Gastroesophageal sphincter (tissue), 4 donors: ENCODE measurements at regions not wholly inside any gene's neighbourhood (a gene's known extent, or its start where the extent isn't known, plus 50 kb on each side); places are given as distances from the start of the nearest gene placed in this dataset.

Experiments used
- ATAC-seq: fragments of 150-250 bp; one replicate; pipeline ENCODE4 v1.9.1; 2016; ENCODE audit warnings: mild to moderate bottlenecking, moderate library complexity
- H3K27ac ChIP-seq, 4 donors: fragments of 200-600 bp; sonication (generic) in 3 of 4; 1 replicate in 3 of 4; 2 replicates in 1 of 4; pipeline ENCODE4 v1.5.1; 2016 to 2019
- H3K27me3 ChIP-seq: fragments of 200-600 bp; sonication (generic); one replicate; pipeline ENCODE4 v1.5.1; 2019
- H3K36me3 ChIP-seq, 2 donors: fragments of 200-600 bp; sonication (generic); one replicate each; pipeline ENCODE4 v1.5.1; 2019; ENCODE audit warnings: control low read depth in 1 of 2
- H3K4me1 ChIP-seq, 3 donors: fragments of 200-600 bp; sonication (generic); 1 replicate in 2 of 3; 2 replicates in 1 of 3; pipeline ENCODE4 v1.5.1; 2016 to 2019; ENCODE audit warnings: control low read depth in 2 of 3
- H3K4me3 ChIP-seq, 2 donors: fragments of 200-600 bp; sonication (generic); one replicate each; pipeline ENCODE4 v1.5.1; 2019; ENCODE audit warnings: mild to moderate bottlenecking in 1 of 2, moderate library complexity in 1 of 2
- H3K9me3 ChIP-seq, 3 donors: fragments of 200-600 bp; sonication (generic); one replicate each; pipeline ENCODE4 v1.5.1; 2017 to 2019; ENCODE audit warnings: control low read depth in 2 of 3
- EP300 ChIP-seq: sonication (generic); formaldehyde crosslinking; IDR thresholded peaks from one replicate; pipeline ENCODE4 v1.6.1; 2017; ENCODE audit warnings: antibody characterized with exemption, mild to moderate bottlenecking
- POLR2A ChIP-seq, 2 donors: fragments of 450-650 bp; IDR thresholded peaks; one replicate each; pipeline ENCODE4 v1.6.1; 2017; ENCODE audit warnings: antibody characterized with exemption in 2 of 2, mild to moderate bottlenecking in 2 of 2, moderate library complexity in 1 of 2
- POLR2AphosphoS5 ChIP-seq: sonication (generic); formaldehyde crosslinking; IDR thresholded peaks from one replicate; pipeline ENCODE4 v1.6.1; 2017; ENCODE audit warnings: antibody characterized with exemption
- WGBS, 2 donors: methylation state at CpG; one replicate each; pipeline ENCODE4 v1.1.5; 2018; ENCODE audit warnings: low coverage in 1 of 2; 5-methylcytosine and 5-hydroxymethylcytosine counted together
- TF ChIP-seq, protein P1 (sequence below), 4 experiments: fragments of 200-600 bp in 2 of 4; fragments of 450-650 bp in 2 of 4; sonication (generic) in 1 of 4; IDR thresholded peaks; one replicate each; pipeline ENCODE4 v1.5.1; 2017 to 2019; ENCODE audit warnings: antibody characterized with exemption in 4 of 4, mild to moderate bottlenecking in 2 of 4, moderate library complexity in 2 of 4

DNA sequence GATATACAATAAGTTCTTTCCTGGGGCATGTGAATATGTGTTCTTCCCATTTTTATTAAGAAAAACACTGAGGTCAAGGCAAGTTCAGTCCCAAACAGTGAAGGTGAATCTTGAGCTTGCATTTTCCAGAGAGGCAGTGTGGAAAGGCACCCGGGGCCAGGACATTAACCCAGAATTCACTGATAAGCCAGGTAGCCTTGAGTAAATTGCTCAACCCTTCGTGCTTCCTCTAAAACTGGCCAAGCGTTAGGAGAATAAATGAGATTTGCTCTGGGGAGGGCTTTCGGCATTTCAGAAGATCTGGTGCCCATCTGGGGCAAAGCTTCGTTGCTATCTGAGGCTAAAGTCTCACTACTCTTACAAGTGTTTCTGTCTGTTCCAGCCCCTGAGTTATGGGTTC, 57.1 kb upstream of the KAZN start:
- no peaks in the 10 kb centered on the region for H3K4me1 ChIP-seq
- TF ChIP-seq POLR2A (IDR thresholded peaks at IDR 0.05) (no peak), EP300 (no peak), POLR2AphosphoS5 (no peak)
- TF ChIP-seq, protein P1, sequence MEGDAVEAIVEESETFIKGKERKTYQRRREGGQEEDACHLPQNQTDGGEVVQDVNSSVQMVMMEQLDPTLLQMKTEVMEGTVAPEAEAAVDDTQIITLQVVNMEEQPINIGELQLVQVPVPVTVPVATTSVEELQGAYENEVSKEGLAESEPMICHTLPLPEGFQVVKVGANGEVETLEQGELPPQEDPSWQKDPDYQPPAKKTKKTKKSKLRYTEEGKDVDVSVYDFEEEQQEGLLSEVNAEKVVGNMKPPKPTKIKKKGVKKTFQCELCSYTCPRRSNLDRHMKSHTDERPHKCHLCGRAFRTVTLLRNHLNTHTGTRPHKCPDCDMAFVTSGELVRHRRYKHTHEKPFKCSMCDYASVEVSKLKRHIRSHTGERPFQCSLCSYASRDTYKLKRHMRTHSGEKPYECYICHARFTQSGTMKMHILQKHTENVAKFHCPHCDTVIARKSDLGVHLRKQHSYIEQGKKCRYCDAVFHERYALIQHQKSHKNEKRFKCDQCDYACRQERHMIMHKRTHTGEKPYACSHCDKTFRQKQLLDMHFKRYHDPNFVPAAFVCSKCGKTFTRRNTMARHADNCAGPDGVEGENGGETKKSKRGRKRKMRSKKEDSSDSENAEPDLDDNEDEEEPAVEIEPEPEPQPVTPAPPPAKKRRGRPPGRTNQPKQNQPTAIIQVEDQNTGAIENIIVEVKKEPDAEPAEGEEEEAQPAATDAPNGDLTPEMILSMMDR (IDR thresholded peaks at IDR 0.05): no peak
- peaks cover 3% of the 10 kb centered on the region for H3K27me3 ChIP-seq
- H3K9me3 ChIP-seq: no peaks in the 10 kb centered on the region
- 86 to 92% methylated on average over 5 of the region's 5 CpGs for WGBS, 2 donors
- no peak overlapping the region for H3K27ac ChIP-seq
- H3K36me3 ChIP-seq: no peaks in the 10 kb centered on the region
- no peak overlapping the region for H3K4me3 ChIP-seq
- ATAC-seq: no peak

DNA sequence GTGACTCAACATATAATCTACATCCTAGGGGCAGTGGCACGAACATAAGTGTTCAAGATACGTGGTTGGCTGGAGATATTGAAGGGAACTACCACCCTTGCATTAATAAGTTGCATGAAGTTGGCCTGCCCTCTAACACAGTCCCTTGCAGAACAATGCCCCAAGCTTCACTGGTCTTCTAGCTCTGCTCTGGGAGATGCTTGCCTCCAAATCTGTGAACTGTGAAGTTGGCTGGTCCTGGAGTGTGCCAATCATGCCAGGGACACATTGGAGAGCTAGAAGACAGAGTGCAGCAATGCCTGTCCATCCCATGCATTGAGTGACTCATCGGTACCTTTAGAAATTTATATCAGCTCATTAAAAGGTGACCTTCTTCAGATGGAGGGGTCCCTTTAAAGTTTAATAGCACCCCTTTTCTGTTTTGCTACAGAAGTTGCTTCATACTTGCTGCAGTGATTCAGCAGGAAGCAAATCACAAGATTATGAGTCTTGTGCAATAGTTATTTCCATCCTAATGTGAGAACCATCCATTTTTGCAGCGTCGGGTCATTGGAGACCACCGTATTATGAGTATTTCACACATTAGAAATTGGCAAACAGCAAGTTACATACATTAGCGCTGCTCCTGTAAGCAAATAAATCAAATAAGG, 55.2 kb upstream of the KAZN start:
- no peak for TF ChIP-seq EP300
- TF ChIP-seq, protein P1 (IDR thresholded peaks at IDR 0.05): no peak
- TF ChIP-seq POLR2A (IDR thresholded peaks at IDR 0.05): no peak
- no peak for TF ChIP-seq POLR2AphosphoS5
- Histone ChIP-seq H3K36me3 (no peaks in the 10 kb centered on the region), H3K9me3 (no peaks in the 10 kb centered on the region), H3K27ac (no peak overlapping the region), H3K27me3 (peaks cover 3% of the 10 kb centered on the region), H3K4me1 (no peaks in the 10 kb centered on the region), H3K4me3 (no peak overlapping the region)
- WGBS, 2 donors: 83 to 85% methylated on average over 7 of the region's 7 CpGs
- no peak for ATAC-seq

DNA sequence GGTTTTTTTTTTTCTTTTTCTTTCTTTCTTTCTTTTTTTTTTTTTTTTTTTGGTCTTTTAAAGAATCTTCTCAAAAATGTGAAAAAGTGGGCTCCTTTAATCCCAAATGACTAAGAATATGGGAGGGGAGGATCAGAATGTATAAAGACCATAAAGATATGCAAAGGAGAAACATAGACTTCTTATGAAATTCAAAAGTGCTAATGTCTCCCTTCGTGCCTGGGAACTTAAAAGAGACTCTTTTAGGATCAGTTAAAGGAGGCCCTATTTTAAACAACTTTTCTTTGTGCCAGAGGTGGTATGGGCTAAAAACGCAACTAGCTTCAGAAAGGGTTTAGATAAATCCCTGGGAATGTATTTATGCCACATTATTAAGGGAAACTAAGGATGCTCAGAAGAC, 54.2 kb upstream of the KAZN start:
- WGBS, 2 donors: 73 to 94% methylated on average over 2 of the region's 2 CpGs
- Histone ChIP-seq H3K4me1 (no peaks in the 10 kb centered on the region), H3K9me3 (no peaks in the 10 kb centered on the region), H3K27me3 (peaks cover 3% of the 10 kb centered on the region), H3K27ac (no peak overlapping the region), H3K36me3 (no peaks in the 10 kb centered on the region), H3K4me3 (no peak overlapping the region)
- no peak for ATAC-seq
- TF ChIP-seq, protein P1 (IDR thresholded peaks at IDR 0.05): no peak
- TF ChIP-seq POLR2AphosphoS5 (no peak), EP300 (no peak), POLR2A (IDR thresholded peaks at IDR 0.05) (no peak)

DNA sequence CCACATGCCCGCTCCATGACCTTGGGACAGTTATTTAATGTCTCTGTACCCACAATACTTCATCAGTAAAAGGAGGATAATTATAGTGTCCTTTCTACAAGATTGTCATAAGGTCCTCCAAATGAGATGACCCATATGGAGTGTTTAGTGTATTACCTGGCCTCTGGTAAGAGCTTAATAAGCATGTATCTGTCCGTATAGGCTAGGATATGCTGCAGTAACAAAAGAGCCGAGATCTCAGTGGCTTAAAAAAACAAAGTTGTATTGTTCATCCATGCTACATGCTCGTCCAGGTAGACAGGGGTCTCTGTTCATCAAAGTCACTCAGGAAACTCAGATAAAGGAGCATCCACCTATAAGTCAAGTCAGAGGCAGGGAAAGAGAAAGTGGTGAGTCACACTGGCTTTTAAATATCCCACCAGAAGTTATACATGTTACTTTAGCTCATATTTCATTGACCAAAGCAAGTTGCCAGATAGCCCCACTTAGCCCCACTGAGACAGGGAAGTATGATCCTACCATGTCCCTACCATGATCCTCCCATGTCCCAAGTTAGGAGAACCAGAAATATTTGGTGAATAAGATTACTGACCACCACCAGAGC, 53.0 kb upstream of the KAZN start:
- no peak for ATAC-seq
- Histone ChIP-seq H3K27ac (no peak overlapping the region), H3K9me3 (no peaks in the 10 kb centered on the region), H3K27me3 (peaks cover 3% of the 10 kb centered on the region), H3K4me1 (no peaks in the 10 kb centered on the region), H3K4me3 (no peak overlapping the region), H3K36me3 (no peaks in the 10 kb centered on the region)
- TF ChIP-seq POLR2AphosphoS5: no peak
- TF ChIP-seq, protein P1 (IDR thresholded peaks at IDR 0.05): no peak
- TF ChIP-seq POLR2A (IDR thresholded peaks at IDR 0.05): no peak
- no peak for TF ChIP-seq EP300
- 83 to 95% methylated on average over 3 to 4 of the region's 4 CpGs for WGBS, 2 donors

DNA sequence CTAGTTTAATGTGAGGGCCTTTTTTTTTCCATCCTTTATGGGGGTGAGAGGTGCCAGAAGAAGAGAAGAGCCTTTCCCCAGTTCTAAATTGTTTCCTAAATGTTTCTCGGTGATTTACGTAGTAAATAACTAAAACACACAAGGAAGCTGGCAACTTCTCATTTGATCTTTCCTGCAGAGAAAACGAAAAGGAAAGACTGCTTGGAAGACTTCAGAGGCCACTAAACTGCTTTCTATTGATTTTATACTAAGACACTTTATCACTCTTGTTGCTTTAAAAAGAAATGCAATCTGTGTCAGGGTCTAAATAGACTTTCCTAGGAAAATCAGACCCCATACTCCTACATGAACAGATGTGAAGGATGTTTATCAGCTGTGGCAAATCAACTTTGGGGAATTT, 52.1 kb upstream of the KAZN start:
- no peaks in the 10 kb centered on the region for H3K9me3 ChIP-seq
- TF ChIP-seq POLR2AphosphoS5 (no peak), EP300 (no peak), POLR2A (IDR thresholded peaks at IDR 0.05) (no peak)
- TF ChIP-seq, protein P1 (IDR thresholded peaks at IDR 0.05): no peak
- 75 to 96% methylated on average over 3 of the region's 3 CpGs for WGBS, 2 donors
- ATAC-seq: no peak
- peaks cover 3% of the 10 kb centered on the region for H3K27me3 ChIP-seq
- no peaks in the 10 kb centered on the region for H3K4me1 ChIP-seq
- no peak overlapping the region for H3K27ac ChIP-seq
- H3K4me3 ChIP-seq: no peak overlapping the region
- H3K36me3 ChIP-seq: no peaks in the 10 kb centered on the region
